ENCODE measurements at regions not wholly inside any gene's neighbourhood (a gene's known extent, or its start where the extent isn't known, plus 50 kb on each side); places are given as distances from the start of the nearest gene placed in this dataset.

GRCh38 chr2:7943446-7943845, 738.4 kb upstream of the ID2 start:
- in situ Hi-C loops (cut with MboI; ENCODE audit: low sequenced_read_pairs in 4 of 4): no loop called here

DNA sequence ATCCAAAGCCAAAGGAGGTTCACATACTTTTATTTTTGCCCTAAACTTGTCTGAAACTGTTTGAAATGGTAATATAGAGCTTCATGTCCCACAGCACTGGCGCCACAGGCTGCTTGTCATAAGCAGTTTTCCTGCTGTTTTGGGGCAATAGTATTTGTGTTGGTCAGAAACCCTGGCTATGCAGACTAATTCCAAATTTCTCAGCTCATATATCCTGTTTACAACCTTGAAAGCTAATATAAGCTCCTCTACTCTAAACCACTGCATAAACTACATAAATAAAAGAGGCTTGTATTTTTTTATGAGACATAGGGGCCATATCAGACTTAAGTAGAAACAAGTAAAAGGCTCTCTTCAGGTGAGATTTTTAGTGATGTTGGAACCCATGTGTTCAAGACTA, 736.8 kb upstream of the ID2 start:
- no peaks in the 10 kb centered on the region for H3K9me3 ChIP-seq
- H3K36me3 ChIP-seq: no peaks in the 10 kb centered on the region
- peaks cover 0 to 9% (median 0%) of the 10 kb centered on the region in 3 donors for H3K27me3 ChIP-seq
- no peaks in the 10 kb centered on the region for H3K4me1 ChIP-seq
- no peak for DNase-seq
- intact Hi-C loops (cut with DNase I; ENCODE audit: low total_unique reads): no loop called here
- H3K4me3 ChIP-seq: no peak overlapping the region
- no peak for TF ChIP-seq CTCF (IDR thresholded peaks at IDR 0.05 in 4 of 5, conservative IDR thresholded peaks at IDR 0.05 in 1 of 5)
- TF ChIP-seq POLR2A (IDR thresholded peaks at IDR 0.05): no peak
- ATAC-seq: no peak
- H3K27ac ChIP-seq: no peak overlapping the region
- in situ Hi-C loops (cut with MboI; ENCODE audit: low sequenced_read_pairs in 4 of 4): no loop called here

More at GRCh38 chr2:7943446-7943845, 738.4 kb upstream of the ID2 start:
- intact Hi-C loops (cut with DNase I; ENCODE audit: low total_unique reads): no loop called here
- TF ChIP-seq POLR2A (IDR thresholded peaks at IDR 0.05) (no peak), CTCF (IDR thresholded peaks at IDR 0.05 in 4 of 5, conservative IDR thresholded peaks at IDR 0.05 in 1 of 5) (no peak)
- Histone ChIP-seq H3K4me1 (no peaks in the 10 kb centered on the region), H3K4me3 (no peak overlapping the region), H3K27ac (no peak overlapping the region), H3K27me3 (peaks cover 0 to 4% (median 0%) of the 10 kb centered on the region in 3 donors), H3K36me3 (no peaks in the 10 kb centered on the region), H3K9me3 (no peaks in the 10 kb centered on the region)
- ATAC-seq: no peak
- no peak for DNase-seq

DNA sequence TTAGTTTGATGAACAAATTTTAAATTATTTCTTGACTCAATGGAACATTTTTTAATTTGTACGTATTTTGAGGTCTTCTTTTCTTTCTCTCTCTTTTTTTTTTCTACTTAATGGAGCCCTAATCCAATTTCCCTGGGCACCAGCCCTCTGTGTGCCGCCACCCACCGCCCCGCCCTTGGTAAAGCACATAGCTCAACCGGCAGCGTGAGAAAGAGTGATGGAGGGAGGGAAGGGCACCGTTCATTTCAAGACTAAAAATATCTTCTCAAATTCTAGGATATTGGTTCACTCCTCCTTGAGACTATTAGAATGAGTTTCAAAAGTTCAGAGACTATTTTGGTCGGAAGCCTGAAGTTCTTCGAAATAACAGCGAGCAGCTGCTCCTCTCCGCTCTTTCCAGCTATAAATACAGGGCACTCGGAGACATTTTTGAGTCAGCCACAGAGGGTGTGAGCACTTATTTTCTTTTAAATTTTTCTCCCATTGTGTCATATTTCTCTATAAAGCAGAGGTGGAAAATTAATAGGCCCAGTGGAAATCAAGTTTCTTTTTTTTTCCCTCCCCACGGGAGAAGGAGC, 731.7 kb upstream of the ID2 start:
- H3K4me1 ChIP-seq: no peaks in the 10 kb centered on the region
- in situ Hi-C loops (cut with MboI; ENCODE audit: low sequenced_read_pairs in 4 of 4): no loop called here
- no peak overlapping the region for H3K27ac ChIP-seq
- TF ChIP-seq POLR2A (IDR thresholded peaks at IDR 0.05): no peak
- TF ChIP-seq CTCF (IDR thresholded peaks at IDR 0.05 in 4 of 5, conservative IDR thresholded peaks at IDR 0.05 in 1 of 5): no peak
- no peaks in the 10 kb centered on the region for H3K36me3 ChIP-seq
- no peak for ATAC-seq
- DNase-seq: no peak
- peaks cover 0 to 9% (median 0%) of the 10 kb centered on the region in 3 donors for H3K27me3 ChIP-seq
- no peak overlapping the region for H3K4me3 ChIP-seq
- intact Hi-C loops (cut with DNase I; ENCODE audit: low total_unique reads): no loop called here
- H3K9me3 ChIP-seq: no peaks in the 10 kb centered on the region

GRCh38 chr2:7951001-7951400, 730.9 kb upstream of the ID2 start:
- H3K36me3 ChIP-seq: no peaks in the 10 kb centered on the region
- peaks cover 0 to 9% (median 0%) of the 10 kb centered on the region in 3 donors for H3K27me3 ChIP-seq
- H3K4me1 ChIP-seq: no peaks in the 10 kb centered on the region
- no peaks in the 10 kb centered on the region for H3K9me3 ChIP-seq
- intact Hi-C loops (cut with DNase I; ENCODE audit: low total_unique reads): no loop called here
- no peak overlapping the region for H3K4me3 ChIP-seq
- DNase-seq (no peak), ATAC-seq (no peak)
- H3K27ac ChIP-seq: no peak overlapping the region
- in situ Hi-C loops (cut with MboI; ENCODE audit: low sequenced_read_pairs in 4 of 4): no loop called here
- TF ChIP-seq CTCF (IDR thresholded peaks at IDR 0.05 in 4 of 5, conservative IDR thresholded peaks at IDR 0.05 in 1 of 5) (no peak), POLR2A (IDR thresholded peaks at IDR 0.05) (no peak)

- in situ Hi-C loops (cut with MboI; ENCODE audit: low sequenced_read_pairs in 4 of 4) (no loop called here), intact Hi-C loops (cut with DNase I; ENCODE audit: low total_unique reads) (no loop called here)
- no peaks in the 10 kb centered on the region for H3K9me3 ChIP-seq
- H3K27me3 ChIP-seq: peaks cover 0 to 9% (median 0%) of the 10 kb centered on the region in 3 donors
- TF ChIP-seq POLR2A (IDR thresholded peaks at IDR 0.05) (no peak), CTCF (IDR thresholded peaks at IDR 0.05 in 4 of 5, conservative IDR thresholded peaks at IDR 0.05 in 1 of 5) (no peak)
- no peak overlapping the region for H3K27ac ChIP-seq
- no peak overlapping the region for H3K4me3 ChIP-seq
- no peak for ATAC-seq
- no peak for DNase-seq
- H3K4me1 ChIP-seq: no peaks in the 10 kb centered on the region
- no peaks in the 10 kb centered on the region for H3K36me3 ChIP-seq
Observed at GRCh38 chr2:7951490-7951889, 730.4 kb upstream of the ID2 start.
